SK-N-DZ (cell line): ENCODE measurements at regions not wholly inside any gene's neighbourhood (a gene's known extent, or its start where the extent isn't known, plus 50 kb on each side); places are given as distances from the start of the nearest gene placed in this dataset.

Experiments used
- DNase-seq: peaks from one replicate; pipeline ENCODE4 v3.0.0-alpha.2; 2015; ENCODE audit warnings: low spot score

DNA sequence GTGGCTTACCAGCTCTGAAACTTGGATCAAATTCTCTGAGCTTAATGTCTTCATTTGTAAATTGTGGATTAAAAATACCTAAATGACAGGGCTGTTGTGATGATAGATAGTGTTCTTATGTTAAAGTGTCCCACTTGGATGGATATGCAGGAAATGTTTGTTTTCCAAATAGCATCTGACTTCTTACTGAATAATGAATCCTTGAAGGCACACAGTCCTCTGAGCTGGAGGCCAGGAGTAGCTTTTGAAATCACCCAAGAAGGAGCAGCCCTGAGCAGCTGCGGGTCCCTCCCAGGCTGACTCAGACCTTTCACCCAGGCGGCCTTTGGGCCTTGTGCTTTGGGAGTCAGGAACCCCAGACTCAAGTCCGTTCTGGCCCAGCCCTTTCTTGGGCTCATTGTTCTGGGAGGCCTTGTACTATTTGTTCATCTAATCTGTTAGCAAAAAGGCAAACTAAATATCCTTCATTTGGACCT is 173.0 kb upstream of the GATA6 start:
- no peak for DNase-seq

DNA sequence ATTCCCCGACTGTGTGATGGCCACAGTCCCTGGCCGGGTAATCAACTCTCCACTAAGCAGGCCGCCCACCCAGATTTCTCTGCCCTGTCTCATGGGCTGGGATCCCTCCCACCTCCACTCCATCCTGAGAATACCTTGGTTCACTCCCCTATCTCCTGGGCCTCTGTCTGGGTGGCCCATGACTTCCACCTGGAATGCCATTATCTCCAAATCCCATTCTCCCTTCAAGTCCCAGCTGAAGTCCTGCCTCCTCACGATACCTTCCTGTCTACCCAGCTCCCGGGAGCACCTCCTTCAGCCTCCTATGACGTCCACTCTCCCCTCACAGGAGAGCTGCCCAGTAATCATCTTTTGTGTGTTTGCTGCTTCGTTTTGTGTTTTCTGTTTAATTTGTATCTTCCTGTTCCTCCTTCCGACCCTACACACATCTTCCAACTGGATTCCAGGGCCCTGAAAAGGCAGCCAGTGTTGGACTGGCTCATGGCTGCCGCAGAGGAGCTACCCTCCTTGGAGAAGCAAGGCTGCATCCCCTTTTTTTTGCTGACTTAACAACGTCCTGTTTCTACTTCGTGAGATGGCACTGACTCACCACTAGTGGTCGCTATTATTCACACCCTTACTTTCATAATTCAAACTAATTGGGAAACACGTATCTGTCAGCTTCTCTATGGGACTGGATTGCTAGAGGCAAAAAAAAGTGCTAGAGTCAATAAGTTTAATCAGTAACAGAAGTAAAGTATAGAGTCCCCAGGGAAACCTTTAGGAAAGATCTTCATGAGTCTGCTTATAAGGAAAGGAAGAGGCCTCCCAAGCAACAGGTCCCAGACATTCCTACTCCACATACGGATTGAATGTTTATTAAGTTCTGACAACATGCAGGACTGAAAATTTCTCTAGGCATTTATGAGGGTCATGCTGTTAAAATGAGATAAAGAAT is 171.9 kb upstream of the GATA6 start:
- DNase-seq: peak; percentile 3

DNA sequence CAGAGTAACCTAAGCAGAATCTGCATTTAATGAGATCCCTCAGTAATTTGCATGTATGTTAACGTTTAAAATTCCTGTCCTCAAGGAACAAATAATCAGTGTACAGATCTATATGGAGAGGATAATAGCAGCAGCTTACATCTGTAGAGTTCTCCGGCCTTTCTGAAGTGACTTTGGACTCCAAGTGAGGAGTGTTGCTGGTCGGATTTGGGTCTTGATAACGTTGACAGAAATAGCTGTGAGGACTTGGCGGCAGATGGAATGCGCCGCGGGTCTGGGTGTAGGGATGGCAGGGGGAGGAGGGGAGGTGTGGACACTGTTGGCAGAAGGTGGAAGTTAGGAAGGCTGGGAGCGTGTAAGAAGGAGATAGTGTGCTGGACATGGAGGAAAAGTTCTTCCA is 170.9 kb upstream of the GATA6 start:
- DNase-seq: no peak

DNA sequence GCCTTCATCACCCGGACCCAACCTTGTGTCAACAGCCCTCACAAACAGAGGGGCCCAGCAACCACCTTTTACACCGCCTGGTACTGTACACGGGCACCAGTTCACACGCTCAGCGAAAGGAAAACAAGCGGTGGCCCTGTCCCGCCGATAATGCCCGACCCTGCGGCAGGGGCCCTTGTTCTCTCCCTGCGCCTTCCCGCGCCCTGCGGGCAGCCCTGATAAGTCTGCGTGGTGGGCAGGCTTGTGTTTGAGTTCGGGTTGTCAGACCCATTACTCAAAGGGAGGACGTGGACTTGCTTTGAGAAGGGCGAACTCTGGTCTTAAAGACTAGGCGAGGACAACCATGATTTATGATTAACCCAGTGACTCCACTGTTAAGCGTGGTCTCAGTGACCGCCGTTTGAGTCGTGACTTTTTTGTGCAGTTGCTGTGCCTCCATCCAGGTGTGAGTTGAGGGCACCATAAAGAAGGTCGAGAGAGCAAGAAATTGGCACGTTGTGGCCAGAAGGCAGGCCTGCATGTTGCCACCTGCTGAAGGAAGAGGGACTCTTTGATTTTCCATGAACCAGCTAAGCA is 167.4 kb upstream of the GATA6 start:
- no peak for DNase-seq

GRCh38 chr18:22005191-22005841 is 164.1 kb upstream of the GATA6 start:
- DNase-seq: no peak

- DNase-seq: no peak
These were observed 162.9 kb upstream of the GATA6 start for GRCh38 chr18:22006458-22006857.

DNA sequence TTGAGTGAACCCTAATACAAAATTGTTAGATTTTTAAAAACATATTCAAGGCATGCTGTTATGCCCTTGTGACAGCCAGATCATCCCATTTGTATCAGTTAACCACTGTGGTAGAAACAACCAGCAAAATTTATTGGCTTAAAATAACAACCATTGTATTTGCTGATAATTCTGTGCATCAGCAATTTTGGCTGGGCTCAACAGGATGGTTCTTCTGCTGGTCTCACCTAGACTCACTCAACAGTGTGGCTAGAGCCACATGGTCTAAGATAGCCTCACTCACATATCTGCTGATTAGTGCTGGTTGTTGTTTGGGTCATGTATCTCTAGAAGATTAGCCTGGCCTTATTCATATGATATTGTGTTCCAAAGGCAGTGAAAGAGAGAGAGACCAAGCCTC is 160.1 kb upstream of the GATA6 start:
- no peak for DNase-seq

DNA sequence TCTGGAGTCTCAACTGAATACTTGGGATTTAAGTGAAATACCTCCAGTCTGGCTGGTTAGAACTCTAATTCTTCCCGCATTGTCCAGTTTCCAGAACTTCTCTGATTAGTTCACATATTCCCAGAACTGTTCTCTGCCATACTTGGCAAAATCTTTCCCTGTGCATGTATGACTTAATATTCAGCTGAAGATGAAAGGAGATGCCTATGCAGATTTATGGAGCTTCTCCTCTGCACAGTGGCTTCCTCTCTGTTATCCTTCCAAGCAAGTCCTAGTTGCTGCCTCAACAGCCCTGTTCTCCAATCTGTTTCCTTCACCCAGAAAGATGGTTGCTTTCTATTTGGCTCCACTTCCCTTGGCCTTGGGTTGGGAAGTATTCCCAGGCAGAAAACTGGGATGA is 155.4 kb upstream of the GATA6 start:
- DNase-seq: no peak

GRCh38 chr18:22015156-22015555 is 154.2 kb upstream of the GATA6 start:
- no peak for DNase-seq

DNA sequence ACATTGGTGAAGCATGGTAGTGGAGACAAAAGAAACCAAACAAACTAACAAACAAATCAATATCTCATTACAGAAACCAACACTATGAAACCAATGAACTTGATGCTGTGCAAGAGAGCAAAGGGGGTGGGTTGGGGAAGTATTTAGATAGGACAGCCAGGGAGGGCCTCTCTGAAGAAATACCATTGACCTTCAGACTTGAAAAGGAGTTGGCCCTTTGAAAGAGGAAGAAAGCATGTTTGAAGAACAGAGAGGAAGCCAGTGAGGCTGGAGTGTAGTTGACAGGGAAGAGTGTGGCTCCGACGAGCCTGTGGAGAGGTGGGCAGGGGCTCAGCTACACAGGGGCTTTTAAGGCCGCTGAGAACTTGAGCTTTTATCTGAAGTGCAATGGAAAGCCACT is 151.0 kb upstream of the GATA6 start:
- no peak for DNase-seq

GRCh38 chr18:22019193-22019592 is 150.2 kb upstream of the GATA6 start:
- no peak for DNase-seq

DNA sequence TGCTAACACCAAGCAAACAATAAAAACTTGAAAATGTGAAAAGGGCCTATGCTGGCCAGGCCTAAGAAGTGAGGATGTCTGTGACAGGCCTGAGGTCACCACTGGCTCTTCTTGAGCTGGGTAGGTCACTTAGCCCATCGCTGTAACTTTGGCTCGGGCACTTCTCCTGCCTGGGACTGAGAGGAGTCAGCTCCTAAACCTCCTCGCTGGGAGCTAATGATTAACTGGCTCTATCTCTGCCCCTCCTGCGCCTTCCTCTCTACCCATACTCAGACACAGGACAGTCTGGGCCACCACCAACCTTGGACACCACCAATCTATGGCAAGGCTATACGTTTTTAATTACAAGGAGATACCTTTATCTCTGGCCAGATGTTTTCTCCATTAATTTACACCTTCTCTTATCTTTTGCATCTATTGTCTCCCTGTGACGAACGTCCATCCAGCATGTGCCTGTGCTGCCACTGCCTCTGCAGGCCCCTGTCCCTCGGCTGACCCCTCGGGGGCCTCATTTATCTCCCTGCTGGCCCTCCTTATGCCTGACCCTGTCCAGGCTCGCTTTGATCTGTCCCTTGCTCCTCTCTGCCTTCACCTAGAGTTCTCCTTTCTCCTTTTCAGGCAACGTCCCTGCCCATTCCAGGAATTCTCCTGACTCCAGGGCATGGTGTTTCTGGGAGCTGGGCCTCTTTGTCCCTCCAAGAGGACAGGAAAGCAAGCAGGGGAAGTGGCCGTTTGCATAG is 149.1 kb upstream of the GATA6 start:
- DNase-seq: no peak

DNA sequence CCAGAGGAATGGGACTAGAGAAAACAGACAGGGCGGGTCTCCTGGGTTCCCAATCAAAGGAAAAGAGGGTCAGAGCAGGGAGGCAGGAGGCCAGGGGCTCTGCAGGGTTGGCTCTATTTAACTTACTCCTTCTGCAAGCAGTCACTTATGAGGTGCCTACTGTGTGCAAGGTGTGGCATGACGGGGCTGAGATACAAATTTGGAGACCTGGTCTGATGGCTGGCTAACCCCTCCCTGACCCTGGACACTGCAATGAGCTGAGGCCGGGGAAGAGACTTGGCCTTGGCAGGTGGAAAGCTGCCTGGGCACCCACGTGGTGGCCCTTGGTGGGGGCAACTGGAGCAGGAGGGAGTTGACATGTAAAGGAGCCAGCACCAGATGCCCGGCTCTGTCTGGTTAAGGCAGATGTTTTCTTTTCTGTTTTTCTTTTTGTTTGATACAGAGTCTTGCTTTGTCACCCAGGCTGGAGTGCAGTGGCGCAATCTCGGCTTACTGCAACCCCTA is 148.5 kb upstream of the GATA6 start:
- DNase-seq: no peak

GRCh38 chr18:22021701-22022100 is 147.7 kb upstream of the GATA6 start:
- DNase-seq: no peak

DNA sequence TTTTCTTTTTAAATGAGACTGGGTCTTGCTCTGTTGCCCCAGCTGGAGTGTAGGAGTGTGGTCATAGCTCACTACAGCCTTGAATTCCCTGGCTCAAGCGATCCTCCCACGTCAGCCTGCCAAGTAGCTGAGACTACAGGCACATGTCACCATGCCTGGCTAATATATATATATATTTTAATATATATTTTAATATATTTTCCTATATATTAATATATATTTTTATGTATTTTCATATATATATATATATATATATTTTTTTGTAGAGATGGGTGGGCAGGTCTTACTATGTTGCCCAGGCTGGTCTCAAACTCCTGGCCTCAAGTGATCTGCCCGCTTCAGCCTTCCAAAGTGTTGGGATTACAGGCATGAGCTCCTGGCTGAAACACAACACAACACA is 144.5 kb upstream of the GATA6 start:
- no peak for DNase-seq

GRCh38 chr18:22026362-22026761 is 143.0 kb upstream of the GATA6 start:
- no peak for DNase-seq

DNA sequence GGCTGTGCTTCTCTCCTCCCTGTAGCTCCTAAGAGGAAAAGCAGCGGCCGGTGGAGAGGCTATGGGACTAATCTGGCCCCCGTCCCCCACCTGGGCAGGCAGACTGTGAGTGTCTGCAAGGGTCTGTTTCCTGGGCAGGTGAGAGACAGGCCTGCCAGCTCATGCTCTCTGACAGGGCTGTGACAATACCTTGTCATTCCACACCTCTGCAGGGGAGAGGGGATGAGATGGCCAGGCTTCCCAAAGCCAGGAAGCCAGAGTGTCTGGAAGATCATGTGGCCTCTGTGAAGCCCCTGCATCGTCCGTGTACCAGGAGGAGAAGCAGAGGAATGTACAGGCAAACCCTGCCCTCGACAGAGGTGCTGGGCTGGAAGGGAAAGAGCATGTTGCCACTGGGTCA is 142.5 kb upstream of the GATA6 start:
- no peak for DNase-seq

DNA sequence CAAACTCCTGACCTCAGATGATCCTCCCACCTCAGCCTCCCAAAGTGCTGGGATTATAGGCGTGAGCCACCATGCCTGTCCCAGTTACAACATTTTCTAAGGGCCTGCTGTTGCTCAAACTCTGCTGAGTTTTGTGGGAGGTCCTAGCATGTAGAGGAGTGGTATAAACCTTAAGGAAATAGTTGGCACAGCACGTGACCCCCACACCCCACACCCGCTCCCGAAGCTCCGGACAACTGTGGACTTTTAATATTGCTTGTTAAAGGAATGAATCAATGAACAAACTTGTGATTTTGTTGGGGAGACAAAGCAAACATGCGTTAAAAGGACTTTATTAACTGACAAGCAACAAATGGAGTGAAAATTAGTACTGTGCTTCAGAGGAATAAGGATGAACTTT is 137.8 kb upstream of the GATA6 start:
- no peak for DNase-seq

DNA sequence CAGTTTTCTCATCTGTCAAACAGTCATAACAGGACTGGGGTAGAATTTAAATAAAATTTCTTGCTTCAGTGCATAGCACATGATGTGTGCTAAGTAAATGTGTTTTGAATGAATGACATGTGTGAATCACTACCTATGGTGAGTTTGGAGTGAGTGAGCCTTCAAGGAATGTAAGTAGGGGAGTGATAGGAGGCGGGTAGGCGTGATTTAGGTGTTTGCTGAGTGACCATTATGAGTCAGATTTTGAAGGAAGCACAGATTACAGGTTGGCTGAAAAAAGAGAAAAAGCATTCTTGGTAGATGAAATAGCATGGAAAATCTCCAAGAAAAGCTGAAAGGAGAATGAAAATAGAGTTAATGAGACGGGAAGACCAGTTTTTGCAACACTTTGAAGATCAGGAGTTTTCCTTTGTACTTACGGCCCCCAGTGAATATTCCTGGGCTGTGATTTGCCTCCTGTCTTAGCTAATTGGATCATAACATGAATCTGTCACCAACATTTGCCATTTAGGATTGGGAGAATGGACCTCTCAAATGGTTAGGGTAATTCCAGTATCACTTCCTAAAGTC is 136.9 kb upstream of the GATA6 start:
- no peak for DNase-seq

DNA sequence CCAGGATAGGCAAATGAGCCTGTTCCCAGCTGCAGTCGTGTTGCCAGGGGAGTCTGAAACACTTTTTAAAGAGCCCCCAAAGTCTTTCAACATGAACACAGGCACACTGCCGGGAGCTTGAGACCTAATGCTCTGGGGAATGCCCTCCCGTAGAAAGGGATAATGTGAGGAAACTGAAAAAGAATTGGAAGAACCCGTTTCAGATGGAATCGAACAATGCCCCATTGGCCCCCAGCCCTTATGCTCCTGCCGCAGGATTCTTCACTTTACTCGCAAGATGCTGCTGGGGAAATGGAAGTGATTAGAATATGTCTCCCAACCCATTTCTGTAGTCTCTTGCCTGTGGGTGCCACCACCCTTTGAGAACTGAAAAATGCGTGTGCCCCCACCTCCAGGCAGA is 136.3 kb upstream of the GATA6 start:
- DNase-seq: no peak

- no peak for DNase-seq
These were observed 135.1 kb upstream of the GATA6 start for GRCh38 chr18:22034276-22034675.
